D721Med (cell line): ENCODE measurements at regions not wholly inside any gene's neighbourhood (a gene's known extent, or its start where the extent isn't known, plus 50 kb on each side); places are given as distances from the start of the nearest gene placed in this dataset.

Experiments used
- DNase-seq: peaks from one replicate; pipeline ENCODE4 v3.0.0; 2011; ENCODE audit warnings: low spot score; ENCODE audit not compliant: insufficient read length
- FAIRE-seq: peaks from 2 replicates; lab custom pipeline; 2011; peaks lifted over from hg19 to GRCh38; lab: Jason Lieb, UNC
- CTCF ChIP-seq: IDR thresholded peaks from 2 replicates; pipeline ENCODE4 v1.5.1; 2012; ENCODE audit warnings: mild to moderate bottlenecking, control low read depth; ENCODE audit not compliant: insufficient read depth; ENCODE audit errors: missing control alignments

GRCh38 chr1:201751872-201752271, 77.1 kb upstream of the IPO9 start:
- DNase-seq (no peak), FAIRE-seq (no peak)
- no peak for TF ChIP-seq CTCF

GRCh38 chr1:201752333-201752732, 76.6 kb upstream of the IPO9 start:
- no peak for DNase-seq
- TF ChIP-seq CTCF = no peak
- no peak for FAIRE-seq

- no peak for TF ChIP-seq CTCF
- DNase-seq (no peak), FAIRE-seq (no peak)
Observed at GRCh38 chr1:201753492-201753891, 75.5 kb upstream of the IPO9 start.

- TF ChIP-seq CTCF = no peak
- no peak for FAIRE-seq
- no peak for DNase-seq
Observed at GRCh38 chr1:201754353-201754752, 74.6 kb upstream of the IPO9 start.

GRCh38 chr1:201755200-201755599, 73.8 kb upstream of the IPO9 start:
- TF ChIP-seq CTCF = no peak
- no peak for FAIRE-seq
- no peak for DNase-seq

GRCh38 chr1:201756406-201756805, 72.6 kb upstream of the IPO9 start:
- no peak for DNase-seq
- TF ChIP-seq CTCF = no peak
- FAIRE-seq = no peak

- DNase-seq (no peak), FAIRE-seq (no peak)
- TF ChIP-seq CTCF = no peak
Observed at GRCh38 chr1:201758499-201759050, 70.4 kb upstream of the IPO9 start.
